Chondrocyte (in vitro differentiated cells): ENCODE measurements at regions not wholly inside any gene's neighbourhood (a gene's known extent, or its start where the extent isn't known, plus 50 kb on each side); places are given as distances from the start of the nearest gene placed in this dataset.

ENCODE experiments used
- DNase-seq: peaks from one replicate; pipeline ENCODE4 v3.0.0; 2021; ENCODE audit warnings: mixed read lengths, low spot score
- H3K27ac Mint-ChIP-seq: one replicate; pipeline ENCODE4 v1.8.0; 2021; ENCODE audit warnings: mild to moderate bottlenecking, moderate library complexity, mixed read lengths; ENCODE audit not compliant: unreplicated experiment
- H3K27me3 Mint-ChIP-seq: 2 replicates; pipeline ENCODE4 v1.8.0; 2021; ENCODE audit warnings: low read depth, mixed read lengths
- H3K36me3 Mint-ChIP-seq: 2 replicates; pipeline ENCODE4 v1.8.0; 2021; ENCODE audit warnings: low read depth, mixed read lengths
- H3K4me1 Mint-ChIP-seq: 2 replicates; pipeline ENCODE4 v1.8.0; 2021; ENCODE audit warnings: low read depth, mild to moderate bottlenecking, mixed read lengths
- H3K4me3 Mint-ChIP-seq: one replicate; pipeline ENCODE4 v1.8.0; 2021; ENCODE audit warnings: mild to moderate bottlenecking, moderate library complexity, mixed read lengths; ENCODE audit not compliant: unreplicated experiment
- H3K9me3 Mint-ChIP-seq: 2 replicates; pipeline ENCODE4 v1.8.0; 2021; ENCODE audit warnings: low read depth, mixed read lengths
- CTCF ChIP-seq: fragments of 200-600 bp; sonication (generic); IDR thresholded peaks from 2 replicates; pipeline ENCODE4 v1.5.0; 2021; ENCODE audit warnings: antibody characterized with exemption, mild to moderate bottlenecking, moderate library complexity

DNA sequence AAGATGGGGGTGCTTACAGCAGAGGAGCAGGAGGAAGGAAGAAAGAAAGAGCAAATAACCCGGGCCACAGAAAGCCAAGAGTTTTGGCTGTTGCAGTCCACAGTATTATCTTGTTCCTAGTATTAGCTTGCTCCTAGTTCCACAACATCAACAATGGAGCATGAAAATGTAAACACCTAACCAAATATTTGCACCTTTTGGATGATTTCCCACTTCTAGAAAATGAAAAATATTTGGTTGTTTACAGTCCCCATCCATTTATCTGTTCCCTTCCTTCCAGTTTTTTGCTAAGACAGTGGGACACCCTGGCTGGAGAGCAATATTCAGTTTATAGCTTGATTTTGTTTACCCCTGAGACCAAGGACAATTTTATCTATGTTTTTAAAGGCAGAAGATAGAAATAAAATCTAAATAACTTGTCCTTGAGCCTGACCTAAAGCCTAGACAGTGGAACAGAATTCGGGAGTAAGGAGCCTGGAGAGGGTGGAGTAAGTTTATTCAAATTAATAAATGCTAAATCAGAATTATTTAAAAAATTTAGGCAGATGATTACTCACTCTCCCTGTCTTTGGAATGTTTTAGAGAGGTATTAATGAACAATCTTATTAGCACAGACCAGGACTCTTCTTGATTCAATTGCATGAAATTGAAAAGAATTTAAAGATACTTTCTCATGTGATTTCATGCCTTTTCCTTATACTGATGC is 51.6 kb downstream of the RESF1 start:
- no peak for TF ChIP-seq CTCF
- Mint-ChIP-seq H3K27ac (no peak overlapping the region), H3K36me3 (no peaks in the 10 kb centered on the region), H3K4me1 (peaks cover 3% of the 10 kb centered on the region), H3K4me3 (no peak overlapping the region), H3K9me3 (no peaks in the 10 kb centered on the region), H3K27me3 (no peaks in the 10 kb centered on the region)
- DNase-seq = no peak

- Mint-ChIP-seq H3K27me3 (no peaks in the 10 kb centered on the region), H3K27ac (no peak overlapping the region), H3K36me3 (no peaks in the 10 kb centered on the region), H3K9me3 (no peaks in the 10 kb centered on the region), H3K4me1 (peaks cover 3% of the 10 kb centered on the region), H3K4me3 (no peak overlapping the region)
- no peak for DNase-seq
- no peak for TF ChIP-seq CTCF
Measured at GRCh38 chr12:32012249-32012785, 53.1 kb downstream of the RESF1 start.

- no peaks in the 10 kb centered on the region for H3K4me1 Mint-ChIP-seq
- no peaks in the 10 kb centered on the region for H3K36me3 Mint-ChIP-seq
- no peak for DNase-seq
- no peaks in the 10 kb centered on the region for H3K27me3 Mint-ChIP-seq
- no peak for TF ChIP-seq CTCF
- H3K4me3 Mint-ChIP-seq = no peak overlapping the region
- H3K27ac Mint-ChIP-seq = no peak overlapping the region
- no peaks in the 10 kb centered on the region for H3K9me3 Mint-ChIP-seq
Measured at GRCh38 chr12:32015036-32015435, 55.8 kb downstream of the RESF1 start.

GRCh38 chr12:32016680-32017482 is 57.7 kb downstream of the RESF1 start:
- Mint-ChIP-seq H3K27ac (no peak overlapping the region), H3K27me3 (no peaks in the 10 kb centered on the region)

More at GRCh38 chr12:32016680-32017482, 57.7 kb downstream of the RESF1 start:
- no peak overlapping the region for H3K4me3 Mint-ChIP-seq
- DNase-seq = no peak
- TF ChIP-seq CTCF = no peak
- no peaks in the 10 kb centered on the region for H3K9me3 Mint-ChIP-seq
- no peaks in the 10 kb centered on the region for H3K36me3 Mint-ChIP-seq
- H3K4me1 Mint-ChIP-seq = no peaks in the 10 kb centered on the region
